ENCODE measurements at regions not wholly inside any gene's neighbourhood (a gene's known extent, or its start where the extent isn't known, plus 50 kb on each side); places are given as distances from the start of the nearest gene placed in this dataset.

DNA sequence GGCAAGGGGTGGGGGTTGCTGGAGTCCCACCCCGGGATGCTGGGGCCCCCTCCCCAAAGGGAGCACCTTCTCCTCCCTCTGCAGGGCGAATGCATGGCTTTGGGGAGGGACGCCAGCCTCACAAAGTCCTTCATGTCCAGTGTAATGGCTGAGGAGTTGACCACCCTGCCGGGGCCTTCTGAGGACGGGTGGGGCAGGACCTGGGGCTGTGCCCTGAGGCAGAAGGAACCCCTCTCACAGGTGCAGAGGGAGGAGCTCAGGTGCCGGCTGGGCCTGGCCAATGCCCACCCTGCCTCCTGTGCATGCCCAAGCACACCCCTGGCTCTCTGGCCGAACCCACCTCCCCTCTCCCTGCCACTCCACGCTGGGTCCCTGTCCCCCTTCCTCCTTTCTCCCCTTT, 64.3 kb upstream of the RNU6ATAC start:
- TF ChIP-seq, protein P1, sequence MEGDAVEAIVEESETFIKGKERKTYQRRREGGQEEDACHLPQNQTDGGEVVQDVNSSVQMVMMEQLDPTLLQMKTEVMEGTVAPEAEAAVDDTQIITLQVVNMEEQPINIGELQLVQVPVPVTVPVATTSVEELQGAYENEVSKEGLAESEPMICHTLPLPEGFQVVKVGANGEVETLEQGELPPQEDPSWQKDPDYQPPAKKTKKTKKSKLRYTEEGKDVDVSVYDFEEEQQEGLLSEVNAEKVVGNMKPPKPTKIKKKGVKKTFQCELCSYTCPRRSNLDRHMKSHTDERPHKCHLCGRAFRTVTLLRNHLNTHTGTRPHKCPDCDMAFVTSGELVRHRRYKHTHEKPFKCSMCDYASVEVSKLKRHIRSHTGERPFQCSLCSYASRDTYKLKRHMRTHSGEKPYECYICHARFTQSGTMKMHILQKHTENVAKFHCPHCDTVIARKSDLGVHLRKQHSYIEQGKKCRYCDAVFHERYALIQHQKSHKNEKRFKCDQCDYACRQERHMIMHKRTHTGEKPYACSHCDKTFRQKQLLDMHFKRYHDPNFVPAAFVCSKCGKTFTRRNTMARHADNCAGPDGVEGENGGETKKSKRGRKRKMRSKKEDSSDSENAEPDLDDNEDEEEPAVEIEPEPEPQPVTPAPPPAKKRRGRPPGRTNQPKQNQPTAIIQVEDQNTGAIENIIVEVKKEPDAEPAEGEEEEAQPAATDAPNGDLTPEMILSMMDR (IDR thresholded peaks at IDR 0.05; ENCODE audit: low read depth, low read length, poor library complexity, severe bottlenecking): no peak
- no peak for TF ChIP-seq EZH2phosphoT487 (IDR thresholded peaks at IDR 0.05; ENCODE audit: borderline replicate concordance, low read length)

Measured in DOHH2 (cell line).